AG08395 (cell line): ENCODE measurements at regions not wholly inside any gene's neighbourhood (a gene's known extent, or its start where the extent isn't known, plus 50 kb on each side); places are given as distances from the start of the nearest gene placed in this dataset.
A peak's percentile ranks its signal among the peaks of the same experiment; 100 is the strongest.

Experiments used
- DNase-seq: peaks from one replicate; pipeline ENCODE4 v3.0.0; 2012; ENCODE audit warnings: mixed read lengths, low spot score

DNA sequence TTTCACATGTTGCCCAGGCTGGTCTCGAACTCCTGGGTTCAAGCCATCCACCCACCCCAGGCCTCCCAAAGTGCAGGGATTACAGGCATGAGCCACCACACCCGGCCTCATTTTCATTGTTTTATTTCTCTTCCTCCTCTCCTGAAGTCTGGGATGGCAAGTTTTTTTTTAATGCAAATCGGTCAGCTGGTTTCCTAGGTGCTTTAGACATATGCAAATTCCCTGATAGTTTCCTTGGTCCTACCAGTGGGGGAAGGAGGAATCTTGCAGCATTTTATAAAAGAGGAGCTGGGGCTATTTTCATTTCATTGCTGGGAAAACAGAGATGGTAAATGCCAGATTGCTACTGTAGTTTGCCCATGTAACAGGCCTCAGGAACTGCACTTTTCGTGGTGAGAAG lies 179.4 kb downstream of the ACTL7B start:
- DNase-seq, result no peak

DNA sequence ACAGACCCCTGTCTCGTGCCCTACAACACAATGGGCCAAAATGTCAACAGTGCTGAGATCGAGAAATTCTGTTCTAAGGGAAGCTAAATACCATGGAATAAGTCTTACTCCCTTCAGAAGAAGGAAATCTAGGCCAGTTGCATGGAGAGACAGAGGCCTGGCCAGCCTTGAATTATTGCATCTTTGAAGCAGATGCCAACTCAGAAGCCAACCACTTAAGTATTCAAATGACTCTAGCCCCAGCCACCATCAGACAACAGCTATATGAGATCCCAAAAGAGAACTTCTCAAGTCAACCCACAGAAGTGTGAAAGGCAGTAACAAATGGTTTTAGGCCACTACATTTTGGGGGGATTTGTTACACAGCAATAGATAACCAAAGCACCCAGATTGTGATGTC lies 180.1 kb downstream of the ACTL7B start:
- no peak for DNase-seq

GRCh38 chr9:108674766-108675530 lies 180.8 kb downstream of the ACTL7B start:
- no peak for DNase-seq

DNA sequence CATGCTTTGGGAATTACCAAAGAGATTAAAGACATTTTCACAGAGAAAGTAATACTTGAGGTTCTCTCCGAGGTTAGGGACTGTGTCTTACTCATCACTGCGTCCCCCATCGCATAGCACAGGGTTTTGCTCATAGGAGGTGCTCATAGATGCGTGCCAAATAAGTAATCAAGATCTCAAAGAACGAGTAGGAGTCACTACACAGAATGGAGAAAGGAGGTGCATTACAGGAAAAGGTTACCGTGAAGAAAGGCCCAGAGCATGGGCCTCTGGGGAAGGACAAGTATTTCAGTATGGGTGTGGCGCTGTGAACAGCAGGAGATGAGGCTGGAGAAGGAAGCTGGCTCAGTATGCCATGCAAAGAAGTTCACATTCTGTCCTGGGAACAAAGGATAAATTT lies 182.4 kb downstream of the ACTL7B start:
- DNase-seq, result peak; percentile 74

DNA sequence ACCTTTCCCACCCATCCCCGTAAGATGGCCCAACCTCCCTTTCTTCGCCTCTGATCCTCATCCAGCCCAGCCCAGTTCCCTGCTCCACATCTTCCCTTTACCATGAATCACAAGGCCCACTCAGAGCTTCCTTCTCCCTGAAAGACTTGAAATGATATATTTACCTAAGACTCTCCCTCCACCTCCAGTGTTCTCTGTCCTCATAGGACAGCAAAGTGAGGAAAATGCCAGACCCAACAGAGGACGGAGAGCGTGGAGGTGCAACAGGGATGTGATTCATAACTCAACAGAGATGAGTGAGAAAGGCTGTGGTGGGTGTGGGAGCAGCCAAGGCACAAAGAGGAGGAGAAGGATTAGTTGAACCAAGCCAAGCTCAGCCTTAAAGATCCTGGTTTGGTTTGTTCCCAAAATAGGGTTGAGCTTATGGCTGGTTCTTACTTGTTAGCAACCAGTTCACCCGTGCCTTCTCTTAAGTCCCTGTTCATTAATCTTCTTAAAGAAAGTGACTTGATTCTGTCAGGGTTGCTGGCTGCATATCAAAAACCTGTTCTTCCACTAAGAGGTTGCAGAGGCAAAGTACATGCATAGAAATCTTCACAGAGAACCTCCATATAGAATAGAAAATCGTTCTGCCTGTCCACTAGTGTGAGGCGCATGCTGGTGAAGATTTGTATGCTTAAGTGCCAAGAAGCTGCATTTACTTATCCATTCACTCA lies 183.2 kb downstream of the ACTL7B start:
- no peak for DNase-seq

- peak; percentile 83 for DNase-seq
Measured at GRCh38 chr9:108671794-108672193, 184.0 kb downstream of the ACTL7B start.

GRCh38 chr9:108671176-108671575 lies 184.6 kb downstream of the ACTL7B start:
- DNase-seq, result peak; percentile 54

- DNase-seq, result no peak
Measured at GRCh38 chr9:108668938-108669335, 186.8 kb downstream of the ACTL7B start.

DNA sequence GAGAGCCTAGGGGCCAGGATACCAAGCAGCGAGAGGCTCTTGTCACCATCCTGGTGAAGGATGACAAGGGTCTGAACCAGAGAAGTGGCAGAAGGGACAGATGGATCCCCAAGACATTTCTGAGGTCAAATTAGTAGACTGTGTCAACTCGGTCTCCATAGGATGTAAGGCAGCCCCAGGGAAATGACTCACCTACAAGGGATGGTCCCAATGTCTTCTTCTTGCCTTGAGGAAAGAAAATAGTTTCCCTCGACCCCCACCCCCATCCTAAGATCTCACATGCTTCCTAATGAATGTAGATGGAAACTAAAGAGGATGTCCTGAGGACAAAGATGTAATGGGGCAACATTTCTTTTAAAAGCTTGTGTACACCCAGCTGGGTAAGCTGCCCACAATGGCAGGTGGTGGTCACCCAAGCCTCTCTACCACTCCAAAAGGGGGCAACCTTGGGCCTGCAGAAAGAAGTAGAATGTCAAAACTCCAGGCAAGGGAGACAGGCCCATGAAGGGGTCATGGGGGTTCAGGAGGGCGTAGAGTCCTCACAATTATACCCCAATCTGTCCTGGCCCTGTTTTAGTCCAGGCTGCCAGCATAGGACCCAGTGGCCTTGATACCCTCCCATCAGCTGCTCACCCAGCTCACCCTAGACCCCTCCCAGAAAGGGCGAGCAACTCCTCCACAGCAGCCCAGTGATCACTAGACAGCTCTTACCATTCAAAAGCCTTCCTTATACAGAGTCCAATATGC lies 187.4 kb downstream of the ACTL7B start:
- DNase-seq, result no peak

DNA sequence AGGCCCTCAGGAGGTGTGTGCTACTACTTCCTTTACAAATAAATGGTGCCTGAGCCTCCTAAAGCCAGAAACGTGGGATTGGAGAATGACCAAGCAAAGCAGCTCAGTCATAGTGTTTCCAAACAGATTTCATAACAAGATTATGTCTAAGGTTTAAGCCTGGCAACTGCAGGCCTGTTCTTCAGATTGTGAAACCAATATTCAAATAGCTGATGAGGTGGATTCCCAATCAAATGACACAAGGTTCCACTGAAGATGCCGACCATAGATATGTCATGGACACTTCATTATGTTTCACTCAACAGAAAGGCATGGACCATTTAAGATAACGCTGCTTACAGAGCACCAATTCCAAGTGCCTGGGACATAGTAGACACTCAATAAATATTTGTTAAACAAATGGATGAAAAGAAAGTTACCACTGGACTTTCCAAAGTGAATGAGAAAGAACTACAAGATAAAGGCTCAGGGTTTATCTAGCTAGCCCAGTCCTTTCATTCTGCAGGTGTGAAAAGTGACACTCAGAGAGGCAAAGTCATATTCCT lies 189.5 kb downstream of the ACTL7B start:
- DNase-seq, result peak; percentile 54

- no peak for DNase-seq
Measured at GRCh38 chr9:108665521-108666239, 190.1 kb downstream of the ACTL7B start.

DNA sequence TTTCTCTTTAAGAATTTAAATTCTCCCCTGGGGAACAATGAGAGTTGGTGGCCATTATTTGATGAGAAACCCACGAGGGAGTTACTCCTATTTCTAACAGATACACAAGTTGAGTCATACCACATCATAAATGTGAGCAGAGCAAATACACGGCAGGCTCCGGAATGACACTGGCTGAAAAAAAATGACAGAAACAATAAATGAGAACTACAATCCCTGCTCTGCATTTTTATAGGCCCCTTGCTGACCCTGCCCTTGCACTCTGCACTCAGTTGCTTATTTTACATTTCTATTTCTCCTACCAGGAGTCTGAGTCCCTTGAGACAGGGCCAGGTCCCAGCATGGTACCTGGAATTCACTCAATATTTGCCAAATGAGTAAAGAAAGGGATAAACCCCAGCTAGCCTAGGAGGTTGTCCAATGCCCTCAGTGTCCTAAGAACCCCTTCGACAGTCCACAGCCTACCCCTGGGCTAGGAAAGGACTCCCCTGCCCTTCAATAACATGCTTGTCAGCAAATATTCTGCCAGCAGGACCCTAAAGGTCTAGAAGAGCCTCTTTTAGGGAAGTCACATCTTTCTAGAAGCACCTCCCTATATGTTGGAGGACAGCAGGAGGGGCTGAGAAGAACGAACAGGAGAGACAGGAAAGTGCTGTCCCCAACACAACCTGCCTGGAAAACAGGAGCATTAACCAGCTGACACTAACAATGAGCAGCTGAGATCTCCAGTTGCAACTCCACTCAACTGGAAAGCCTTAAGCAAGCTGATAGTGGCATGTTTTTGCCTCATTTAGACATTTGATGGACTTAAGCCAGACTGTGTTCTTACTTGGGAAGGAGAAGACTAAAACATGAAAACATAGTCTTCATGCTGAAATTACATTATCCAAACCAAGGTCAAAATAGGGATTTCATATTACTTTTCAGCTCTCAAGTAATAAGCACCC lies 191.2 kb downstream of the ACTL7B start:
- peak; percentile 33 for DNase-seq

DNA sequence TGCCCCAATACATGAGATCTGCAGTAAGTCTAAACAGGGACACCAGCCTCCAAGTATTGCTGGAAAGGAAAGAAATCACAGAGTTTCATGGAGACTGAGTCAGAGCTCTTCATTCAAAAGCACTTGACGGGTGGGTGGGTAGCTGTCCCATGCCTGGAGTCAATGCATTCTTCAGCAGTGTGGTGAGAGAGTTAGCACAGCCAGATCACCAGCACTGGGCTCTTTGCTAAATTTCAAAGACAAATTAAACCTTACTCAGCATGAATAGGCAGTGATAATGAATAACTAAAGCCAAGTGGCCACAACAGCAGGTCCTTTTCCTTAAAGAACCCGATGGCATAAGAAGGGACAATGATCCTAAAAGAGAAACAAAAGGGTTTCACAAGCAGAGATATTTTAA lies 192.4 kb downstream of the ACTL7B start:
- peak; percentile 37 for DNase-seq

DNA sequence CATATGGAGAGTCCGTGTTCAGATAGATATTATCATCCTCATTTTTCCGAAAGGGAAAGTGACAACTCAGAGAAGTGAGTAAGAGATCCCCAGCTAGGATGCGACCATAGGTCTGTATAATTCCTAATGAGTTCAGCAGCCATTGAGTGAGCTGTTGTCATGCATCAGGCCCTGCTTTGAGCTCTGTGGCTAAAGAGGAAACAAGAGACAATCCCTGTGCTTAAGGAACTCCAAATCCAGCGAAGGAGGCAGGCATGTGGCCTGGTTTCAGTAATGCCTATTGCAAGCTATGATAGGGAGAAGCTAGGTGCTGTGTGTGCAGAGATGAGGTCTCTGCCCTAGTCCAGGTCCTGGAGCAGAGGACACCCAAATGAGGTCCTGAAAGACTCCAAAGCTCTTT lies 192.8 kb downstream of the ACTL7B start:
- DNase-seq, result no peak

- no peak for DNase-seq
Measured at GRCh38 chr9:108662091-108662875, 193.5 kb downstream of the ACTL7B start.

GRCh38 chr9:108656566-108656965 lies 199.2 kb downstream of the ACTL7B start:
- no peak for DNase-seq

DNA sequence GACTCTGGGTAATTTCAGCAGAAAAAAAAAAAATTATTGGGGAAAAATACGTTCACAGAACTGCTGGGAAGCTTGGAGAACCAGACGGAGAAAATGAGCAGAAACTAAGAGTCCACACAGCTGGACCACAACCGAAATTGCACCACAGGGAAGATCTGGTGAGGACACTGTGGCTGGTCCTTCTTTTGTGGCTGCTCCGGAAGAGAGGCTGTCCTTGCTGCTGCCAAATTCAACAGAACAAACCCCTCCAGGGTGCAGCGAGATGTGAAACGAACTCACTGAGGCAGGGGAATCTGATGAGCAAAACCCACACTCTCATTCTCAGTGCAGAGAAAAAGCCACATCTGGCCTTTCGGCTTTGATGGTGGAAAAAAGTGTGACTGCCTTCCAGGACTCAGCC lies 200.0 kb downstream of the ACTL7B start:
- DNase-seq, result no peak

- peak; percentile 45 for DNase-seq
Measured at GRCh38 chr9:108654566-108654965, 201.2 kb downstream of the ACTL7B start.

- no peak for DNase-seq
Measured at GRCh38 chr9:108652851-108653250, 202.9 kb downstream of the ACTL7B start.

DNA sequence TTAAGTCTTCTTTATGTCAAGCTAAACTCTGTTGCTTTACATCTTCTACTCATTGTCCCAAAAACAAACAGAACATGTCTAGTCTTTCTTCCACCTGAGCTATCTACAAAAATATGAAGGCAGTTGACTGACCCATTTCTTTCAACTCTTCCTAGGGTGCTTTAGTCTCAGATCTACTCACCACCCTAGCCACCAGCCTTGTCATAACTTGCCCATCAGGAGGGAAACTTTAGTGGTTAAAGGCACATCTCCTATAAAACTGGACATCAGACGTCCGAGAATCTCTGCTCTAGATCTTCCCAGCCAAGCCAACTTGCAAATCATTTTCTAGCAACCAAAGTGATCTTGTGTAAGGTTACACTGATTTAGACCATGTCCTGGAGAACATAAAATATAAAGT lies 205.0 kb downstream of the ACTL7B start:
- DNase-seq, result no peak
